ENCODE measurements at regions not wholly inside any gene's neighbourhood (a gene's known extent, or its start where the extent isn't known, plus 50 kb on each side); places are given as distances from the start of the nearest gene placed in this dataset.

- TF ChIP-seq NBN (IDR thresholded peaks at IDR 0.05; ENCODE audit: low read depth) (peak; percentile 45; the same call in 1 of the 2 replicates), ATF3 (IDR thresholded peaks at IDR 0.05) (peak; percentile 46), ATF3 (CRISPR knock-in tag; conservative IDR thresholded peaks at IDR 0.05) (no peak), MAFF (IDR thresholded peaks at IDR 0.05; ENCODE audit: low read length) (peak; percentile 38; the same call in 1 of the 2 replicates), NFYB (IDR thresholded peaks at IDR 0.05; ENCODE audit: extremely low read depth, insufficient read length) (no peak), HLTF (IDR thresholded peaks at IDR 0.05) (peak; percentile 60; the same call in 1 of the 2 replicates), HDAC2 (IDR thresholded peaks at IDR 0.05) (0 out of 2 replicates have a peak, but pooled peaks have one; percentile 42), ZNF77 (CRISPR knock-in tag; IDR thresholded peaks at IDR 0.05) (no peak), ARNT (IDR thresholded peaks at IDR 0.05) (peak in 1 of 2 experiments; percentile 84; a peak in 2 of 4 replicates), ETV5 (CRISPR knock-in tag; IDR thresholded peaks at IDR 0.05; ENCODE audit: low read depth) (no peak), TBL1XR1 (IDR thresholded peaks at IDR 0.05; ENCODE audit: low read length in 2 of 2) (no peak; a peak in 1 of 4 replicates), TAL1 (IDR thresholded peaks at IDR 0.05) (peak; percentile 72), ZNF134 (CRISPR knock-in tag; conservative IDR thresholded peaks at IDR 0.05) (no peak), TCF3 (CRISPR knock-in tag; IDR thresholded peaks at IDR 0.05) (peak; percentile 82)
- TF ChIP-seq, protein P1, sequence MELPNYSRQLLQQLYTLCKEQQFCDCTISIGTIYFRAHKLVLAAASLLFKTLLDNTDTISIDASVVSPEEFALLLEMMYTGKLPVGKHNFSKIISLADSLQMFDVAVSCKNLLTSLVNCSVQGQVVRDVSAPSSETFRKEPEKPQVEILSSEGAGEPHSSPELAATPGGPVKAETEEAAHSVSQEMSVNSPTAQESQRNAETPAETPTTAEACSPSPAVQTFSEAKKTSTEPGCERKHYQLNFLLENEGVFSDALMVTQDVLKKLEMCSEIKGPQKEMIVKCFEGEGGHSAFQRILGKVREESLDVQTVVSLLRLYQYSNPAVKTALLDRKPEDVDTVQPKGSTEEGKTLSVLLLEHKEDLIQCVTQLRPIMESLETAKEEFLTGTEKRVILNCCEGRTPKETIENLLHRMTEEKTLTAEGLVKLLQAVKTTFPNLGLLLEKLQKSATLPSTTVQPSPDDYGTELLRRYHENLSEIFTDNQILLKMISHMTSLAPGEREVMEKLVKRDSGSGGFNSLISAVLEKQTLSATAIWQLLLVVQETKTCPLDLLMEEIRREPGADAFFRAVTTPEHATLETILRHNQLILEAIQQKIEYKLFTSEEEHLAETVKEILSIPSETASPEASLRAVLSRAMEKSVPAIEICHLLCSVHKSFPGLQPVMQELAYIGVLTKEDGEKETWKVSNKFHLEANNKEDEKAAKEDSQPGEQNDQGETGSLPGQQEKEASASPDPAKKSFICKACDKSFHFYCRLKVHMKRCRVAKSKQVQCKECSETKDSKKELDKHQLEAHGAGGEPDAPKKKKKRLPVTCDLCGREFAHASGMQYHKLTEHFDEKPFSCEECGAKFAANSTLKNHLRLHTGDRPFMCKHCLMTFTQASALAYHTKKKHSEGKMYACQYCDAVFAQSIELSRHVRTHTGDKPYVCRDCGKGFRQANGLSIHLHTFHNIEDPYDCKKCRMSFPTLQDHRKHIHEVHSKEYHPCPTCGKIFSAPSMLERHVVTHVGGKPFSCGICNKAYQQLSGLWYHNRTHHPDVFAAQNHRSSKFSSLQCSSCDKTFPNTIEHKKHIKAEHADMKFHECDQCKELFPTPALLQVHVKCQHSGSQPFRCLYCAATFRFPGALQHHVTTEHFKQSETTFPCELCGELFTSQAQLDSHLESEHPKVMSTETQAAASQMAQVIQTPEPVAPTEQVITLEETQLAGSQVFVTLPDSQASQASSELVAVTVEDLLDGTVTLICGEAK (IDR thresholded peaks at IDR 0.05): peak; percentile 75
- TF ChIP-seq, protein P1 (CRISPR knock-in tag; IDR thresholded peaks at IDR 0.05): no peak
- TF ChIP-seq, protein P2, sequence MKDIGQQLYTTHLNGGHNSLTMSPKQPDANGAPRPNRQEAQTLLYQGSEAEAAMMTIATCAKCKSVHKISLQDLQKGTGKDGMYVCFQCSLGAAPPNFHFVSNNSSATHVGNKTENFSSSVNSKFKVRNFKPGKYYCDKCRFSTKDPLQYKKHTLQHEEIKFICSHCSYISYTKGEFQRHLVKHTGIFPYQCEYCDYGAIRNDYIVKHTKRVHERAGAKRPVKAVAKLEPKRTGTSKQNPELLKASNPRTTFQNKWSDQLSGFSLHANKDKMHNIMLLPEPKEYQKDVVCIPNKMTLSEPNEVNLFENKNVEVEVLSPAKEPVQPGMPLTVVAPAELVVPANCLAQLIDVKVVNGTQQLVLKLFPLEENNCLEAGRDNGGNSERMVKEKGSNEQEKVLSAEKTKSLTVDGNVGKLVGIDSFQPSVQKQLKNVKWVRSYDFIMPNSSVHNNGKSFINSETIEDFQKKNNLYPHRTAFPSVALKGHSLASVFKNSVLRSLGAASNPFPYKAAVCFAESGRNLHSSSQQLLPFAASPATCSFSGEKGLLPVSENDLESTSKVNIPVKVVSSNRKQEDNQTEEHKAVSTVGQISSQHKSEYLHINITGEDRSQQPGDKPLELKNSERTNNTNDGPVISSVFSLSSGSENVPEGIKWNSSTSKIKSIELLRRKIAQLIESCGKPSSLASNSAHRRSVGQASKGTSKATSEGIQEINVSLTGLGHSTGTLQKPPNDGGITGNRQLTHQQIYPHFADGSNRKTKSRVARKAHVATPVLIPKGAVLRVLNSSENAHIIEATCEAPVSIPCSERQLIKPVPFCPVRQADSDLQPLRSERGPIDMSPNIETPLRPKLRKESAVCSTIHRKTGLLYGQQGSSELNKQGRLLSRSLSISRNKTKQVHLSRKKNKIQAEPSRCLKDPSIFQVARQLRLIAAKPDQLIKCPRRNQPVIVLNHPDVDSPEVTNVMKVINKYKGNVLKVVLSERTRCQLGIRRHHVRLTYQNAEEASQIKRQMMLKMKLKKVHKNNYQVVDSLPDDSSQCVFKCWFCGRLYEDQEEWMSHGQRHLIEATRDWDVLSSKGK (CRISPR knock-in tag; IDR thresholded peaks at IDR 0.05): 0 out of 2 replicates have a peak, but pooled peaks have one; percentile 26
Measured at GRCh38 chr1:234670967-234671626, 61.1 kb upstream of the IRF2BP2 start (continued).

Measured in K562 (cell line).